Upper lobe of right lung (tissue), 1 donor: ENCODE measurements at regions not wholly inside any gene's neighbourhood (a gene's known extent, or its start where the extent isn't known, plus 50 kb on each side); places are given as distances from the start of the nearest gene placed in this dataset.

Experiments used
- ATAC-seq: fragments of 200-7000 bp; cut with Tn5 transposase; one replicate; pipeline ENCODE4 v1.9.1; 2020; ENCODE audit warnings: mild to moderate bottlenecking, moderate library complexity
- DNase-seq: peaks from one replicate; pipeline ENCODE4 v3.0.0-alpha.2; 2020
- H3K27ac ChIP-seq: fragments of 200-600 bp; one replicate; pipeline ENCODE4 v1.8.0; 2022
- H3K27me3 ChIP-seq: fragments of 200-600 bp; one replicate; pipeline ENCODE4 v1.8.0; 2022; ENCODE audit warnings: mild to moderate bottlenecking
- H3K36me3 ChIP-seq: fragments of 200-600 bp; one replicate; pipeline ENCODE4 v1.8.0; 2022
- H3K4me1 ChIP-seq: fragments of 200-600 bp; one replicate; pipeline ENCODE4 v1.8.0; 2022
- H3K4me3 ChIP-seq: fragments of 200-600 bp; one replicate; pipeline ENCODE4 v1.8.0; 2022; ENCODE audit warnings: mild to moderate bottlenecking
- H3K9me3 ChIP-seq: fragments of 200-600 bp; one replicate; pipeline ENCODE4 v1.8.0; 2022
- CTCF ChIP-seq: fragments of 200-600 bp; IDR thresholded peaks from one replicate; pipeline ENCODE4 v1.8.0; 2022; ENCODE audit warnings: antibody characterized with exemption
- intact Hi-C: fragments of 100-400 bp; cut with DNase I; formaldehyde crosslinking; loops from one replicate; pipeline ENCODE4 v1.11.0; 2022
- donor health status: DM: no; HTN: yes; CAD: no; lungs with severe emphysema.

DNA sequence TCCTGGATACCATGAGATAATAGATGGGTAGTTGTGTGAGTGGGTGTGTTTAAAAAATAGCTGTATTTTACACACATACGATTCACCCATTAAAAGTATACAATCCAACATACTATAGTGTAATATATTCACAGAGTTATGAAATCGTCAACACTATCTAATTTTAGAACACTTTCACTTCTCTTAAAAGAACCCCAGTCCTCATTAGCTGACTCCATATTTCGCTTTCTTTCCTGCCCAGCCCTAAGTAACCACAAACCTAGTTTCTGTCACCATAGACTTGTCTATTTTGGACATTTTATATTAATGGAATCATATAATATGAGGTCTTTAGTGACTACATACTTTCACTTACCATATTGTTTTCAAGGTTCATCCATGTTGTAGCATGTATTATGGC lies 63.8 kb upstream of the S1PR3 start:
- intact Hi-C loops: no loop called here
- TF ChIP-seq CTCF: no peak
- ATAC-seq (peak; percentile 61), DNase-seq (no peak)
- no peaks in the 10 kb centered on the region for H3K9me3 ChIP-seq
- H3K36me3 ChIP-seq: no peaks in the 10 kb centered on the region
- no peak overlapping the region for H3K4me3 ChIP-seq
- H3K27ac ChIP-seq: no peak overlapping the region
- H3K27me3 ChIP-seq: no peaks in the 10 kb centered on the region
- peaks cover 13% of the 10 kb centered on the region for H3K4me1 ChIP-seq

DNA sequence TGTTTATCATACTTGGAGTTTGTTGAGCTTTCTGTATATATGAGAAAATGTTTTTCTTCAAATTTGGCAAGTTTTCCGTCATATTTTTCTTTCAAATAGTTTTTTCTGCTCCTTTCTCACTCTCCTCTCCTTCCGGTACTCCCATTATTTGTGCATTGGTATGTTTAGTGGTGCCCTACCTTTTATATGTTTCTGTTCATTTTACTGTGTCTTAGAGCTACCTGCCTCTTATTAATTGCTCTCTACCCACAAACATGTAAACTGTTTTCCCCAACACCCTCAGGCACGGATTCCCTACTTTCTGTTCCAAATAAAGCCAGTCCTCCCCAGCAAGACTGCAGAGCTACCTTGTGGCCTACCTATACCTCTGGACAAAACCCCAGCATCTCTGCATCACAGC lies 60.6 kb upstream of the S1PR3 start:
- H3K9me3 ChIP-seq: no peaks in the 10 kb centered on the region
- H3K27ac ChIP-seq: no peak overlapping the region
- intact Hi-C loops: no loop called here
- H3K27me3 ChIP-seq: no peaks in the 10 kb centered on the region
- no peak for DNase-seq
- no peak overlapping the region for H3K4me3 ChIP-seq
- TF ChIP-seq CTCF: no peak
- peaks cover 8% of the 10 kb centered on the region for H3K4me1 ChIP-seq
- H3K36me3 ChIP-seq: no peaks in the 10 kb centered on the region
- ATAC-seq: no peak

DNA sequence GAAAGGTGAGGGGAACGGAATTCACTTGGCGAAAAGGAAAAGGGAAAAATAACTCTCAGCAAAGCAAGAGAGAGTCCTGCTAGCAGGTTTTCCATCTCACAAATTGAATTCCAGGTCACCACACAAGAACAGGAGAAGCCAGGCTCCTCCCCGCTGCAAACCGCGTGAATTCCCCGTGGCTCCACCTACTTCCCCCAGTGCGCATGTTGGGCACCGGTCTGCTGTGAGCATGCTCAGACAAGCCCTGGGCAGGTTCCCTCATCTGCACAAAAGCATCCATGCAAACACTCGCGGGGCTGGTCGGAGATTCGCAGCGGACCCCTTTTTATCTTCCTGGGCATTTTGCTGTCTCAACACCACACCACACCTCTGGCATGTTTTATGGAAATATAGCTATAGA lies 58.5 kb upstream of the S1PR3 start:
- ATAC-seq (no peak), DNase-seq (no peak)
- H3K27ac ChIP-seq: no peak overlapping the region
- no peaks in the 10 kb centered on the region for H3K9me3 ChIP-seq
- no peaks in the 10 kb centered on the region for H3K36me3 ChIP-seq
- no peaks in the 10 kb centered on the region for H3K27me3 ChIP-seq
- peaks cover 3% of the 10 kb centered on the region for H3K4me1 ChIP-seq
- no peak overlapping the region for H3K4me3 ChIP-seq
- intact Hi-C loops: no loop called here
- no peak for TF ChIP-seq CTCF

DNA sequence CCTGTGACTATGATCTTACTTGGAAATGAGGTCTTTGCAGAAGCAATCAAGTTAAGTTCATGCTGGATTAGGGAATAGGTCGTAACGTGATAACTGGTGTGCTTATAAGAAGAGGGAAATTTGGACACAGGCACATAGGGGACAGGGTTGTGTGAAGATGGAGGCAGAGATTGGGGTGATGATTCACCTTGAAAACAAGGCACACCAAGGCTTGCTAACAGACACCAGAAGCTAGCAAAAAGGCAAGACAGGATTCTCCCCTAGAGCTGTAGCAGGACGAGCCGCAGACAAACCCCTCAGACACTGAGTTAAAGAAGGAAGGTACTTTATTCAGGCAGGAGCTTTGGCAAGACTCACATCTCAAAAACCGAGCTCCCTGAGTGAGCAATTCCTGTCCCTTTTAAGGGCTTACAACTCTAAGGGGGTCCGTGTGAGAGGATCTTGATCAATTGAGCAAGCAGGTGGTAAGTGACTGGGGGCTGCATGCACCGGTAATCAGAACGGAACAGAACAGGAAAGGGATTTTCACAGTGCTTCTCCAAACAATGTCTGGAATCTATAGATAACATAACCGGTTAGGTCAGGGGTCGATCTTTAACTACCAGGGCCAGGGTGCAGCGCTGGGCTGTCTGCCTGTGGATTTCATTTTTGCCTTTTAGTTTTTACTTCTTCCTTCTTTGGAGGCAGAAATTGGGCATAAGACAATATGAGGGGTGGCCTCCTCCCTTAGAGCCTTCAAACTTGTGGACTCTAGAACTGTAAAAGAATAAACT lies 57.5 kb upstream of the S1PR3 start:
- H3K4me3 ChIP-seq: no peak overlapping the region
- H3K9me3 ChIP-seq: no peaks in the 10 kb centered on the region
- H3K4me1 ChIP-seq: peaks cover 3% of the 10 kb centered on the region
- DNase-seq: no peak
- ATAC-seq: no peak
- no peak overlapping the region for H3K27ac ChIP-seq
- no peaks in the 10 kb centered on the region for H3K36me3 ChIP-seq
- intact Hi-C loops: no loop called here
- no peaks in the 10 kb centered on the region for H3K27me3 ChIP-seq
- no peak for TF ChIP-seq CTCF

- Histone ChIP-seq H3K27me3 (no peaks in the 10 kb centered on the region), H3K9me3 (no peaks in the 10 kb centered on the region), H3K4me3 (no peak overlapping the region), H3K27ac (no peak overlapping the region), H3K36me3 (no peaks in the 10 kb centered on the region), H3K4me1 (peaks cover 3% of the 10 kb centered on the region)
- no peak for TF ChIP-seq CTCF
- no peak for ATAC-seq
- intact Hi-C loops: no loop called here
- DNase-seq: no peak
Observed at GRCh38 chr9:88934876-88935535, 56.3 kb upstream of the S1PR3 start.
